ENCODE measurements at regions not wholly inside any gene's neighbourhood (a gene's known extent, or its start where the extent isn't known, plus 50 kb on each side); places are given as distances from the start of the nearest gene placed in this dataset.

DNA sequence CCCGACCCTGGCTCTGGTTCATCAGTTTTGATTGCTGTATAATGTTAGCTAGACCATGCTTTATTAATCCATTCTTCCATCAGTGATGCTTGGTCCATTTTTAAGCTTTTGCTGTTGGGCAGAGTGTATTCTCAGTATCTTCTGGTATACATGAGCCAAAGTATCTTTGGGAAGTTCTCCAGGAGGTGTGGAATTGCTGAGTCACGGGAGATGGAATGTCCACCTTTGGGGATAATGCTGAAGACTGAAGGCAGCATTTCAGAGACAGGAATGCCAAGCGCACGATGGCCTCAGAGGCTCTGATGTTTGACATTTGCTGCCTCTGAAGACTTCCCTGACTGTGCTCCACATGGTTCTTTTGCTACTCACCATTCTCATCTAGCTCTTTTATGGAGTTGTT is 266.3 kb upstream of the KAZN start:
- TF ChIP-seq NFIC (IDR thresholded peaks at IDR 0.05) = no peak
- no peak for TF ChIP-seq EP300 (IDR thresholded peaks at IDR 0.05; ENCODE audit: borderline replicate concordance)
- TF ChIP-seq TEAD4 (IDR thresholded peaks at IDR 0.05) = no peak
- TF ChIP-seq FOXM1 (IDR thresholded peaks at IDR 0.05; ENCODE audit: borderline replicate concordance, low read depth) = no peak
- no peak for TF ChIP-seq REST (IDR thresholded peaks at IDR 0.05; ENCODE audit: low read depth)
- TF ChIP-seq CEBPB (IDR thresholded peaks at IDR 0.05) = no peak
- TF ChIP-seq RAD21 (IDR thresholded peaks at IDR 0.05; ENCODE audit: low read depth) = no peak
- TF ChIP-seq YY1 (IDR thresholded peaks at IDR 0.05; ENCODE audit: low read depth) = no peak
